ENCODE measurements at regions not wholly inside any gene's neighbourhood (a gene's known extent, or its start where the extent isn't known, plus 50 kb on each side); places are given as distances from the start of the nearest gene placed in this dataset.

DNA sequence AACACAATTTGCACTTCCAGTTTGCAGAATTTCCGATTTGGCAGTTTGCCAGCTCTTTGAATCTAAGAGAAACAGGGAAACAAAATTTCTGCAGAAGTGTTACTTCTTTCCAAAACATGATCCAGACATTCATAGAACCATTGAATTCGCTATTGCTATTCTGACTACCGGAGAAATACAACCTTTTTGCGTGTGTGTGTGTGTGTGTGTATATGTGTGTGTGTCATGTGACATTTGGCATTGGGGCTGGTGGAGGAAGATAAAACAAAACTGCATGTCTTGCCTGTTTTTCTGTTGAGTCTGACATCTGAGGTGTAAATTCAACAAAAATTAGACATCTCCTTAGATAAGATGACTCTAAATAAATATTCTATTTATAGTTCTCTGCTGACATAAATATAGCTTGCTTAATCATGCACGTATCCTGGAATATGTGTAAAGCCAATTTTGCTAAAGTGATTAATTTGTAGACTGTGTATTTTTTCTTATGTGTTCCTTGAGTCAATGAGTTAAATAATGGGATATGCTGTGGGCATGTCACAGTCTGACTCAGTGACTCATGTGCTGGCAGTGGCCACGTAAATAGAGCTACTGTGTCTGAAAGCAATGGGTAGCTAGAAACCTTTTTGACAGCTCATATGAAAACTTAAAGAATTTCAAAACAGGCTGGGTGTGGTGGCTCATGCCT, 98.9 kb downstream of the HPGD start:
- no peak overlapping the region for H3K4me3 Mint-ChIP-seq
- no peaks in the 10 kb centered on the region for H3K9me3 Mint-ChIP-seq

DNA sequence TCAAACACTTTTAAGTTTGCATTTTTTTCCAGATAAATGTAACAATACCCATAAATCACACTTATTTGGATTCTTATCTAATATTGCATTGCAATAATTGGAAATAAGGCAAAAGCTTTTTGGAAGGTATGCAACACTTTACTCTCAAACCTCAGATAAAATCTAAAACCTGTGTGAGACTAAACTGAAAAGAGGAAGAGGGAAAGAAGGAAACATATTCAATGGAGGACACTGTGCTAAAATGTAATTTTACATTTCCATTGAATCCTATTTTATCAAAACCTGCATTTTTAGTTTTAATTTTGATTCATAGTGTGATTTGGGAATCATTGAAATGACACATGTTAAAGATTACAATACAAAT, 99.4 kb downstream of the HPGD start:
- no peak overlapping the region for H3K27ac Mint-ChIP-seq

More for the DNA sequence above, 98.9 kb downstream of the HPGD start:
- no peaks in the 10 kb centered on the region for H3K27me3 Mint-ChIP-seq (ENCODE audit: low read depth)
- peaks cover 21% of the 10 kb centered on the region for H3K4me1 Mint-ChIP-seq
- H3K27ac Mint-ChIP-seq: no peak overlapping the region
- TF ChIP-seq, protein P1, sequence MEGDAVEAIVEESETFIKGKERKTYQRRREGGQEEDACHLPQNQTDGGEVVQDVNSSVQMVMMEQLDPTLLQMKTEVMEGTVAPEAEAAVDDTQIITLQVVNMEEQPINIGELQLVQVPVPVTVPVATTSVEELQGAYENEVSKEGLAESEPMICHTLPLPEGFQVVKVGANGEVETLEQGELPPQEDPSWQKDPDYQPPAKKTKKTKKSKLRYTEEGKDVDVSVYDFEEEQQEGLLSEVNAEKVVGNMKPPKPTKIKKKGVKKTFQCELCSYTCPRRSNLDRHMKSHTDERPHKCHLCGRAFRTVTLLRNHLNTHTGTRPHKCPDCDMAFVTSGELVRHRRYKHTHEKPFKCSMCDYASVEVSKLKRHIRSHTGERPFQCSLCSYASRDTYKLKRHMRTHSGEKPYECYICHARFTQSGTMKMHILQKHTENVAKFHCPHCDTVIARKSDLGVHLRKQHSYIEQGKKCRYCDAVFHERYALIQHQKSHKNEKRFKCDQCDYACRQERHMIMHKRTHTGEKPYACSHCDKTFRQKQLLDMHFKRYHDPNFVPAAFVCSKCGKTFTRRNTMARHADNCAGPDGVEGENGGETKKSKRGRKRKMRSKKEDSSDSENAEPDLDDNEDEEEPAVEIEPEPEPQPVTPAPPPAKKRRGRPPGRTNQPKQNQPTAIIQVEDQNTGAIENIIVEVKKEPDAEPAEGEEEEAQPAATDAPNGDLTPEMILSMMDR (IDR thresholded peaks at IDR 0.05; ENCODE audit: unreplicated experiment): no peak
- H3K36me3 Mint-ChIP-seq: no peaks in the 10 kb centered on the region
- DNase-seq (ENCODE audit: low spot score in 2 of 2, unreplicated experiment in 2 of 2): no peak

GRCh38 chr4:174420316-174420715, 102.0 kb downstream of the HPGD start:
- peaks cover 4% of the 10 kb centered on the region for H3K9me3 Mint-ChIP-seq
- no peaks in the 10 kb centered on the region for H3K27me3 Mint-ChIP-seq (ENCODE audit: low read depth)
- H3K27ac Mint-ChIP-seq: no peak overlapping the region
- no peaks in the 10 kb centered on the region for H3K36me3 Mint-ChIP-seq
- peaks cover 21% of the 10 kb centered on the region for H3K4me1 Mint-ChIP-seq
- TF ChIP-seq, protein P1 (IDR thresholded peaks at IDR 0.05; ENCODE audit: unreplicated experiment): no peak
- no peak for DNase-seq (ENCODE audit: low spot score in 2 of 2, unreplicated experiment in 2 of 2)
- no peak overlapping the region for H3K4me3 Mint-ChIP-seq

More for the DNA sequence above, 99.4 kb downstream of the HPGD start:
- TF ChIP-seq, protein P1 (IDR thresholded peaks at IDR 0.05; ENCODE audit: unreplicated experiment): no peak
- Mint-ChIP-seq H3K27me3 (ENCODE audit: low read depth) (no peaks in the 10 kb centered on the region), H3K4me3 (no peak overlapping the region), H3K4me1 (peaks cover 21% of the 10 kb centered on the region), H3K36me3 (no peaks in the 10 kb centered on the region), H3K9me3 (no peaks in the 10 kb centered on the region)
- DNase-seq (ENCODE audit: low spot score in 2 of 2, unreplicated experiment in 2 of 2): no peak

DNA sequence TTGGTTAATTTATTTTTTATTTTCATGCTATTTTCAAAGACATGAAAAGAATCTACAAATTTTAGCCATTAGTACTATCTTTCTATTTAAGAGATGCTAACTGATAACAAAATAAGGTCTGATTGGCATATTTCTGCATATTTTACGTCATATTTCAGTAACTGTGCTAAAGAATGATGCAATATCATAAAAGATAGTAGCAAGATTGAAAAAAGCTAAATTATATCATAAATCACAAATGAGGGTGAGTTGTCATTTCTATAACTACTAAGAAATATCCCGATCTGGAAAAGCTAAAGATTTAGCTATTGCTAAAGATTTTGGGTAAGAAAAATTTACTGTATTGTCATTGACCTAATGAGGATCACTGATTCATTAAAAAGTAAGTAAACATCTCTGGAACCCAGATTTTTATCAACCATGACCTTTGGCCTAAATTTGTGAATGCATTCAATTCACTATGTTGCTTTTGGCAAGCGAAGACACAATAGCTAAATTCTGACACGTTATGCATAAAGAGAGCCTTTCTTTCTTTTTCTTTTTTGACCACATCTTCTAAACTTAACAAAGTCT, 103.6 kb downstream of the HPGD start:
- DNase-seq (ENCODE audit: low spot score in 2 of 2, unreplicated experiment in 2 of 2): no peak
- TF ChIP-seq, protein P1 (IDR thresholded peaks at IDR 0.05; ENCODE audit: unreplicated experiment): no peak
- Mint-ChIP-seq H3K27me3 (ENCODE audit: low read depth) (no peaks in the 10 kb centered on the region), H3K9me3 (peaks cover 18% of the 10 kb centered on the region), H3K4me1 (peaks cover 21% of the 10 kb centered on the region), H3K36me3 (no peaks in the 10 kb centered on the region), H3K27ac (no peak overlapping the region), H3K4me3 (no peak overlapping the region)

GRCh38 chr4:174408841-174409552, 113.3 kb downstream of the HPGD start:
- H3K9me3 Mint-ChIP-seq: peaks cover 13% of the 10 kb centered on the region
- no peak overlapping the region for H3K27ac Mint-ChIP-seq
- DNase-seq (ENCODE audit: low spot score in 2 of 2, unreplicated experiment in 2 of 2): no peak
- peaks cover 2% of the 10 kb centered on the region for H3K36me3 Mint-ChIP-seq
- H3K27me3 Mint-ChIP-seq (ENCODE audit: low read depth): no peaks in the 10 kb centered on the region
- peaks cover 10% of the 10 kb centered on the region for H3K4me1 Mint-ChIP-seq
- TF ChIP-seq, protein P1 (IDR thresholded peaks at IDR 0.05; ENCODE audit: unreplicated experiment): no peak
- no peak overlapping the region for H3K4me3 Mint-ChIP-seq

Data from mesothelial cell of epicardium (in vitro differentiated cells).